Panc1 (cell line): ENCODE measurements at regions not wholly inside any gene's neighbourhood (a gene's known extent, or its start where the extent isn't known, plus 50 kb on each side); places are given as distances from the start of the nearest gene placed in this dataset.

Experiments used
- ATAC-seq: fragments of 200-7000 bp; cut with Tn5 transposase; 2 replicates; pipeline ENCODE4 v1.9.1; 2020; ENCODE audit warnings: mild to moderate bottlenecking, moderate library complexity
- BruUV-seq: library from RNA; stranded (reverse); fragments of 400-500 nt; replicated peaks from 2 replicates; lab custom pipeline; 2021; lab: Mats Ljungman, UMichigan
- CTCF ChIA-PET: fragments of 300-600 bp; sonication (Branson Sonifier 250); formaldehyde crosslinking; loops from one replicate; lab custom pipeline; 2022; ENCODE audit warnings: antibody characterized with exemption; lab: Charles Lee
- POLR2A ChIA-PET: fragments of 300-600 bp; sonication (Branson Sonifier 250); formaldehyde crosslinking; loops from one replicate; lab custom pipeline; 2022; ENCODE audit warnings: antibody characterized with exemption; lab: Charles Lee
- DNase-seq: peaks from one replicate; pipeline ENCODE4 v3.0.0-alpha.2; 2010; ENCODE audit warnings: low read depth, low spot score
- H3K27ac ChIP-seq: 2 replicates; pipeline ENCODE4 v1.5.1; 2011; ENCODE audit warnings: mild to moderate bottlenecking, low read length, inconsistent platforms
- H3K27me3 ChIP-seq: fragments of 200-500 bp; sonication (Bioruptor generic); 2 replicates; pipeline ENCODE4 v1.6.0; 2014; ENCODE audit warnings: low read length, inconsistent platforms; ENCODE audit not compliant: control insufficient read depth, insufficient read depth
- H3K36me3 ChIP-seq: fragments of 200-500 bp; sonication (Bioruptor generic); 2 replicates; pipeline ENCODE4 v1.5.1; 2014; ENCODE audit warnings: inconsistent platforms, mild to moderate bottlenecking, low read length, moderate library complexity; ENCODE audit not compliant: control insufficient read depth, insufficient read depth
- H3K4me1 ChIP-seq: 2 replicates; pipeline ENCODE4 v1.5.1; 2011; ENCODE audit warnings: inconsistent platforms, mild to moderate bottlenecking, low read length, moderate library complexity; ENCODE audit not compliant: control insufficient read depth, insufficient read depth
- H3K4me3 ChIP-seq, 2 experiments: 2 replicates each; pipeline ENCODE4 v1.5.1; 2011 to 2012; ENCODE audit warnings: low read depth in 2 of 2, low read length in 2 of 2, mild to moderate bottlenecking in 2 of 2, inconsistent platforms in 1 of 2, moderate library complexity in 1 of 2
- H3K9me3 ChIP-seq: fragments of 200-500 bp; sonication (Bioruptor generic); 2 replicates; pipeline ENCODE4 v1.5.1; 2014; ENCODE audit warnings: low read depth, mild to moderate bottlenecking, inconsistent platforms, low read length, moderate library complexity; ENCODE audit not compliant: control insufficient read depth, insufficient read depth
- CTCF ChIP-seq: fragments of 450-650 bp; IDR thresholded peaks from 2 replicates; pipeline ENCODE4 v1.5.1; 2017; ENCODE audit warnings: mild to moderate bottlenecking
- POLR2AphosphoS5 ChIP-seq: IDR thresholded peaks from 2 replicates; pipeline ENCODE4 v1.6.1; 2012; ENCODE audit warnings: mild to moderate bottlenecking, low read depth, low read length, moderate library complexity
- SIN3A ChIP-seq: IDR thresholded peaks from 2 replicates; pipeline ENCODE4 v1.6.1; 2012; ENCODE audit warnings: low read depth, mild to moderate bottlenecking, low read length, moderate library complexity, borderline replicate concordance; ENCODE audit not compliant: insufficient read depth
- TCF7L2 ChIP-seq: IDR thresholded peaks from 2 replicates; pipeline ENCODE4 v1.6.1; 2011; ENCODE audit warnings: mild to moderate bottlenecking, low read depth, low read length, inconsistent platforms
- in situ Hi-C: cut with HindIII; loops from 2 replicates; pipeline ENCODE4 v1.10.0; 2016; ENCODE audit warnings: low sequenced_read_pairs, low pct_unique_long_range_greater_than_20kb
- intact Hi-C: fragments of 100-400 bp; cut with micrococcal nuclease; formaldehyde crosslinking; loops from one replicate; pipeline ENCODE4 v1.10.0; 2022; ENCODE audit not compliant: unreplicated experiment
- TF ChIP-seq, protein P1 (sequence below), 2 experiments: IDR thresholded peaks; 2 replicates each; pipeline ENCODE4 v1.6.1; 2011 to 2012; ENCODE audit warnings: low read depth in 2 of 2, control low read depth in 1 of 2, low read length in 1 of 2, mild to moderate bottlenecking in 1 of 2, moderate library complexity in 1 of 2; ENCODE audit not compliant: insufficient read depth in 1 of 2

DNA sequence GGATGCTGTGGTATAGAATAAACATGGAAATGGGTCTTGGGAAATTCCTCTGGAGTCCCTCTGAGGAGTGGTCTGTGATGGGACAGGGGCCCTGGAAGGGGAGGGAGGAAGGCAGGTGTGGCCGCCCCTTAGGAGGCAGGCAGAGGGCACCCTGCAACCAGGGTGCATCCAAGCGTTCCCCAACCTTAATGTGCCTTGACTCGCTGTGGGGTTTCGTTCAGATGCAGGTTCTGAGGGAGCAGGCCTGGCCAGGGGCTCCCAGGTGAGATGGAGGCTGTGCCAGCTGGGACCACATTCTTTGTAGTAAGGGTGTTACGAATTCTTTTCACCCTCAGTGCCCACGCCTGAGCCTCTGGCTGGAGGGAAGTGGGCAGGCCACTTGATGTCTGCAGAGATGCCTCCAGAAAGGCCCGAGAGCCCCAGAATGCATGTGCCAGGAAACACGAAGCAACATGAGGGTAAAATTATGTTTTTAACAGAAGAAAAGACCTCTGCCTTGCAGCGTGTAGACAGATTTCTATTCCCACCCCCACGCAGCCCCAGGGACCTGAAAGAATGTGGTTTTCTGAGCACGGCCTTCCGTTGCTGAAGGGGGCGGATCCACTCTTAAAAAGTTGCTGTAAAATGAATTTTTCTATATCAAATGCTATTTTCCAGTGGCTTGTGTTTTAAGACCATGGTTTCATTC, 150.4 kb upstream of the IER5L start:
- no TSS peak for BruUV-seq
- TF ChIP-seq CTCF = no peak
- Histone ChIP-seq H3K36me3 (no peaks in the 10 kb centered on the region), H3K27me3 (no peaks in the 10 kb centered on the region), H3K4me1 (peaks cover 7% of the 10 kb centered on the region), H3K4me3 (no peak overlapping the region), H3K9me3 (peaks cover 3% of the 10 kb centered on the region; the same call in 1 of the 2 replicates), H3K27ac (peak overlapping the region; percentile 44; the same call in 1 of the 2 replicates)
- intact Hi-C loops (no loop called here), in situ Hi-C loops (no loop called here)
- CTCF ChIA-PET = no interaction called here
- no peak for DNase-seq
- no peak for ATAC-seq
- POLR2A ChIA-PET = no interaction called here

- Histone ChIP-seq H3K27ac (peak overlapping the region; percentile 44; the same call in 1 of the 2 replicates), H3K36me3 (no peaks in the 10 kb centered on the region), H3K27me3 (no peaks in the 10 kb centered on the region), H3K4me3 (no peak overlapping the region), H3K9me3 (peaks cover 3% of the 10 kb centered on the region; the same call in 1 of the 2 replicates), H3K4me1 (peaks cover 5% of the 10 kb centered on the region; the same call in 1 of the 2 replicates)
- TF ChIP-seq SIN3A = no peak
- no peak for TF ChIP-seq TCF7L2
- TF ChIP-seq CTCF = no peak
- TF ChIP-seq, protein P1, sequence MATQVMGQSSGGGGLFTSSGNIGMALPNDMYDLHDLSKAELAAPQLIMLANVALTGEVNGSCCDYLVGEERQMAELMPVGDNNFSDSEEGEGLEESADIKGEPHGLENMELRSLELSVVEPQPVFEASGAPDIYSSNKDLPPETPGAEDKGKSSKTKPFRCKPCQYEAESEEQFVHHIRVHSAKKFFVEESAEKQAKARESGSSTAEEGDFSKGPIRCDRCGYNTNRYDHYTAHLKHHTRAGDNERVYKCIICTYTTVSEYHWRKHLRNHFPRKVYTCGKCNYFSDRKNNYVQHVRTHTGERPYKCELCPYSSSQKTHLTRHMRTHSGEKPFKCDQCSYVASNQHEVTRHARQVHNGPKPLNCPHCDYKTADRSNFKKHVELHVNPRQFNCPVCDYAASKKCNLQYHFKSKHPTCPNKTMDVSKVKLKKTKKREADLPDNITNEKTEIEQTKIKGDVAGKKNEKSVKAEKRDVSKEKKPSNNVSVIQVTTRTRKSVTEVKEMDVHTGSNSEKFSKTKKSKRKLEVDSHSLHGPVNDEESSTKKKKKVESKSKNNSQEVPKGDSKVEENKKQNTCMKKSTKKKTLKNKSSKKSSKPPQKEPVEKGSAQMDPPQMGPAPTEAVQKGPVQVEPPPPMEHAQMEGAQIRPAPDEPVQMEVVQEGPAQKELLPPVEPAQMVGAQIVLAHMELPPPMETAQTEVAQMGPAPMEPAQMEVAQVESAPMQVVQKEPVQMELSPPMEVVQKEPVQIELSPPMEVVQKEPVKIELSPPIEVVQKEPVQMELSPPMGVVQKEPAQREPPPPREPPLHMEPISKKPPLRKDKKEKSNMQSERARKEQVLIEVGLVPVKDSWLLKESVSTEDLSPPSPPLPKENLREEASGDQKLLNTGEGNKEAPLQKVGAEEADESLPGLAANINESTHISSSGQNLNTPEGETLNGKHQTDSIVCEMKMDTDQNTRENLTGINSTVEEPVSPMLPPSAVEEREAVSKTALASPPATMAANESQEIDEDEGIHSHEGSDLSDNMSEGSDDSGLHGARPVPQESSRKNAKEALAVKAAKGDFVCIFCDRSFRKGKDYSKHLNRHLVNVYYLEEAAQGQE (IDR thresholded peaks at IDR 0.05; ENCODE audit: insufficient read depth in 1 of 2, low read depth in 2 of 2, low read length in 1 of 2) = no peak
- no peak for TF ChIP-seq POLR2AphosphoS5
- BruUV-seq = no TSS peak
- no peak for ATAC-seq
- CTCF ChIA-PET = no interaction called here
- POLR2A ChIA-PET = no interaction called here
- no peak for DNase-seq
- in situ Hi-C loops (no loop called here), intact Hi-C loops (no loop called here)
Measured at GRCh38 chr9:129327552-129328328, 149.7 kb upstream of the IER5L start.
